ENCODE measurements at regions not wholly inside any gene's neighbourhood (a gene's known extent, or its start where the extent isn't known, plus 50 kb on each side); places are given as distances from the start of the nearest gene placed in this dataset.

DNA sequence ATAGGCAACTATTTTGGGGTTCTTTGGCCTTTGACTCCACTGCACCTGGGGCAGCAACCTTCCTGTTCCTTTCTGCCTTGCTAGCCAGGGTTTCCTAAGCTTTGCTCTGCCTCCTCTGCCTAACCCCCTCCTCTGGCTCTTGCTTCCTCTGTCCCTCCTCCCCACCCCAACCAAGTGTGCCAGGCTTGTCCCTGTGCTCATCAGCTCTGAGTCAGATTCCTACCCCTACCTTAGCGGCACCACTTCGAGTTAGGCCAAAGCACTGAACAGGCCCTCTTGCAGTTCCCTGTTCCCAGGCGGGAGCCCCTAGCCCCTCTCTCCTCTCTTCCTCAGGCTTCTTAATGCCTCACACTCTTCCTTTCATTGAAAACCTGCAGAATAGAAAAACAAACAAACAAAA, 74.8 kb upstream of the HAO2 start:
- intact Hi-C loops (cut with DNase I), result no loop called here
- ATAC-seq (no peak), DNase-seq (no peak)

DNA sequence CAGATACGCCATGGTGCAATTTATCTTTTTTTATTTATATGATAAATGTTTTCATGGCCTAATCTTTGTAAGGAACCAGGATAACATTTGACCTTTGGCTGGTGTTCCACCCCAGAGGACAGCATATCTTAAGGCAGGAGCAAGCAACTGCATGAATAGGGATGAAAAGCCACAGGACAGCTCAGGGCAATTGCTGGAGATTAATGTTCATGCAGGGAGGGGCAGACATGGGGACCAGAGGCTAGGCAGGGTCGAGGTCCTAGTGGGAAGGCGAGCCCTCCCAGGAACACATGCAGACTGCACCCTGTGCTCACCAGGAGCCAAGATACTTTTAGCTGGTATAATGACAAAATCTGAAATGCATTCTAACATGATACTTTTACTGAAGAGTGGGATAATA, 74.4 kb upstream of the HAO2 start:
- intact Hi-C loops (cut with DNase I), result no loop called here
- ATAC-seq, result no peak
- no peak for DNase-seq

DNA sequence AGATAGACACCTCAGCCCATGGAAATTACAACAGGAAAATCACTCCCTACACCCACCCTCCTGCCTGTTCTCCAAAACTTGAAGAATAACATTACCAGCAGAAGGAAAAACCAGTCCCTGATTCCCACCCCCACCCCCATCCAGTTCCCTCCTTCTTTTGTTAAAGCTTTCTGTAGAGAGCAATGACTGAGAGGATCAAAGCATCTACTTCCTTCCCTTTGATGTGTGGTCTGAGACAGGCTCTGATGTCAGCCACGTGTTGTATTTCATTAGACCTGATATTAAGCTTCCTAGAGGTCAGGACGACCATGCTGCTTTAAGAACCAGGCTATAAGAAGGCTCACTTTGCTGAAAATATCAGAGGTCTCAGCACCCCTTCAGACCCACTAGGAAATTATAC, 73.9 kb upstream of the HAO2 start:
- ATAC-seq, result no peak
- intact Hi-C loops (cut with DNase I), result no loop called here
- DNase-seq, result no peak

DNA sequence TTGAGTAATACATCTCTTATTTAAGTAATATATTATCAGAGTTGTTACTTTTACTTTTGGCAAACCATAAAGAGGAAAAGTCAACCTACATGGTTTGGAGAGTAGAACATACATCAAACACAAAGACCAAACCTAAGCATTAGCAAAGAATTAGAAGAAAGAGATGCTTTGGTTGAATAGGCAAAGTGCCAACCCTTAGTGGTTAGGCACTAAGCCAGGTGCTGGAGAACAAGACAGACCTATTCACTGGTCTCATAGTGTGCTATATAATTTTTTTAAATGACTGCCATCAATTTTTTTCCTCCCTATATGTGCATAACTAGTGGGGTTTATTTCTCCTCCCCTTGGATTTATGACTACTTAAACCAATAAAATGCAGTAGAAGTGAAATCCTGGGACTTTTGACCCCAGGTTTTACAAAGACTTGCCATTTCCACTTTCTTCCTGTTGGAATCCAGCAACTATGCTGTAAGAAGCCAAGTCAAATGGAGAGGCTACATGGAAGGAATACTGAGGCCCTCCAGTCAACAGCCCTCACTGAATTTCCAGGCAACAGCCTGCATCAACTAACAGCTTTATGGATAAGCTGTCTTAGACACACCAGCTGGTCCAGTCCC, 69.8 kb upstream of the HAO2 start:
- ATAC-seq, result no peak
- intact Hi-C loops (cut with DNase I), result no loop called here
- DNase-seq, result no peak

DNA sequence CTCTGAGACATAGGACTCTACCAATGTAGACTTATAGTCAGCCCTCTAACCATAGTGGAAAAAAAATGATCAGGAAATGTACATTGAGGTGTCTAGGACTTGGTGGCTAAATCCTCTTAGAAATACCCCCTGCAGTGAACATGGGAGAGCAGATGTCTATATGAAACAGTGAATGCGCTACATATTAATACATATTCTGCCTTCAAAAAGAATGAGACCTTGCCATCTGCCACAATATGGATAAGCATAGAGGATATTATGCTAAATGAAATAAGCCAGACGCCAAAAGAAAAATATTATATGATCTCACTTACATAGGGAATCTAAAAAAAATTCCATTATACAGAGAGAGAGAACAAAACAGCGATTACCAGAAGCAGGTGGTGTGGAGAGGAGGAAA, 66.6 kb upstream of the HAO2 start:
- intact Hi-C loops (cut with DNase I), result no loop called here
- ATAC-seq (no peak), DNase-seq (no peak)

DNA sequence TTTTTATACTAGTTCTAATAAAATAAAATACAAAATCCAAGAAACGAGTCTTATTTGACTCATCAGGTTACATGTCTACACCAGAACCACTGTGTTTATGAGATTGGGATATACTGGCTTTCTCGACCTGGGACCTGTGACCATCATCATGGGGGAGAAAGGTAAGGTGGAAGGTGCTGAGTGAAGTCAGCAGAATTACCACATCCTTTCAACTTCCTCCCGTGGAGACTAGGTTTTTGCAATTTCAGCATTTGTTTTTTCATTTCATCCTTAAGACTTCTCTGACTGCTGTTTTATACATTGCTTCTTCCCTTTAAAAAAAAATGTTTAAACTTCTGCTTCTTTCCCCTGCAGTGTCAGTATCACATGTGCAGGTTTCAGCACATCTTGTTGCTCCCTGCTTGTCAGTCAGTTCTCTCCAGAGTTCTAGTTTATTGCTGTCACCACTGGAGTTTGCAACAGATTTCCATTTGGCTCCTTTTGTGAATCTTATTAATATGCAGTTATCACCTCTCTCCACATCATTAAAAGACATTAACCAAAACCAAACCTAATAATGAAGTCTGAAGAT, 60.4 kb upstream of the HAO2 start:
- DNase-seq (no peak), ATAC-seq (no peak)
- intact Hi-C loops (cut with DNase I), result no loop called here

DNA sequence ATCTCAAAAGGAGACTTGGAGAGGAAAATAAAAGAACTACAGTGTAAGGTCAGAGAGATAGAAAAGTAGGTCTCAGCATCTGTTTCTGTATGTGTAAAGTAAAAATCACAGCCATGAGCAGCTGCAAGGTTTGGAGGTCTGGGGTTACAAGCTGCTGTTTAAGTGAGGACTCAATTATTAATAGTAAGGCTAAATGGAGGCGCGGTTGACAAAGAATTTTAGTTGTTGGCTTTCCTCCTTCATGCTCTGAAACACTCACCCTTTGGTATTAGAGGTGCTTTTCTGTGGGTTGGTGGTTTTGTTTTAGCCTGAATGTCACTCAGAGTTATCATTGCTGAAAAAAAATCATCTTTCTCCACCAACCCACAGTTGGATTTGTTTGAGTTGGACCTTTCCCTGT, 59.8 kb upstream of the HAO2 start:
- ATAC-seq (no peak), DNase-seq (no peak)
- intact Hi-C loops (cut with DNase I), result no loop called here

DNA sequence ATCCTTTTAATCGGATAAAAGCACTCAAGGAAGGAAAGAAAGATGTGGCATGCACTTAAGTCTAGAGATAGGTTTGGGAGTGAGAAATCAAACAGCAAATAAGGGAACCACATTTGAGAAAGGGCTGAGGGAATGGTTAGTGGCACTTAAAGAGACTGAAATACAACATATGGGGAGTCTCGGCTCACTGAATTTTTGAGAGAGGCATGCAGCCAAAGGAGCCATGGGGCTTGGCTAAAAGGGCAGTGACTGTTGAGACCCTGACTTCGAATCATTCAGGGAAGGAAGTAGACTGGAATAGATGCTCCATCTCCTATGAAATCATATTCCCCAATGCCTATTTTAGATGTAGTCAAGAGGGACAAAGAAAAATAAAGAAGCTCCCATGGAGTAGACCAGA, 58.3 kb upstream of the HAO2 start:
- DNase-seq (no peak), ATAC-seq (no peak)
- intact Hi-C loops (cut with DNase I), result no loop called here

DNA sequence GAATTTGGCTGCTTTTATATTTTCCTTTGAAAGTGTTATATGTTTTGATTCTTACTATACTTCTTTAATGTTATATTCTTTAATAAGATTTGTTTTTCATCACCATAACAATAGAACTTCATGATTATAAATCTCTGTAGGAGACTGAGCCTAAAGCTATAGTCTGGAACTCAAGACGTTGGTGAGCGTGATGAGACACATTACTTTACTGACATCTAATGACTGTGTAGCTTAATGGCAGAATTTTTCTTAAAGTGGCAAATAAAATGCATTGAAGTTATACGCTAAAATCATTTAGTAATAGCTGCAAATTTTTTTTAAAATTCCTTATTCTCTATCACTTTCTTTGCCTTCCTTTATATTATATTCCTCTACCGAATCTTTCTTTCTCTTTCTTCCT, 56.1 kb upstream of the HAO2 start:
- ATAC-seq (no peak), DNase-seq (no peak)
- intact Hi-C loops (cut with DNase I), result no loop called here

DNA sequence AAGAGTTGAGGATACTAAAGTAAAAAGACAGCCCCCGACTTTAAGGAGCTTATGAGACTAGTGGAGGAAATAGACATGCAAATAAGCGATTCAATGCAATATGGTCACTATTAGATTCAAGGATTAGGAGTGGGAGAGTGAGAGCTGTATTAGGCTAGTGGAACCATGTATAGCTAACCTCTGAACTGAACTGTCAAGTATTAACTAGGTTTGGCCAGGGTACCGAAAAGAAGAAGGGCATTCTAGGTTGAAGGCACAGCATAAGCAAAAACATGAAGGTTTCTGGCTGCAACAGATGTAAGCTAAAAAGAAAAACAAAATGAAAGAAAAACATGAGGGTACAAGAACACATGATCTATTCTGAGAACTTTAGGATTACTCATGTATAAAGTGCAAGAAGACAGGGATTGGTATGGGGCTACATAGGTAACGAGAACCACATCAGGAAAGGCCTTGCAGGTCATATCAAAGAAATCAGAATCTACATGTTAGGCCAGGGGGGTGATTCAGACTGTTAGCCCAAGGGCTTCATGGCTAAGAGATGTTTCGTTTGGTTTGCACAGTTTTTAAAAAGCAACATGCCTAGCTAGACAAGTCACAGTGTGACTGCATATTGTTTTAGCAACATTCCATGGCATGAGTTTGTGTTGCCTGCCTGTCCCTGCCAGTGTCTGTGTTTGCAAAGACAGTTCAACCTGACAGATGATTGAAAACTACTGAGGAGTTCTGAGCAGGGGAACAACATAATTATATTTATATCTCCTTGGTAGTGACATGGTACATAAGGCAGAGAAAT, 54.4 kb upstream of the HAO2 start:
- DNase-seq (no peak), ATAC-seq (no peak)
- intact Hi-C loops (cut with DNase I), result no loop called here

DNA sequence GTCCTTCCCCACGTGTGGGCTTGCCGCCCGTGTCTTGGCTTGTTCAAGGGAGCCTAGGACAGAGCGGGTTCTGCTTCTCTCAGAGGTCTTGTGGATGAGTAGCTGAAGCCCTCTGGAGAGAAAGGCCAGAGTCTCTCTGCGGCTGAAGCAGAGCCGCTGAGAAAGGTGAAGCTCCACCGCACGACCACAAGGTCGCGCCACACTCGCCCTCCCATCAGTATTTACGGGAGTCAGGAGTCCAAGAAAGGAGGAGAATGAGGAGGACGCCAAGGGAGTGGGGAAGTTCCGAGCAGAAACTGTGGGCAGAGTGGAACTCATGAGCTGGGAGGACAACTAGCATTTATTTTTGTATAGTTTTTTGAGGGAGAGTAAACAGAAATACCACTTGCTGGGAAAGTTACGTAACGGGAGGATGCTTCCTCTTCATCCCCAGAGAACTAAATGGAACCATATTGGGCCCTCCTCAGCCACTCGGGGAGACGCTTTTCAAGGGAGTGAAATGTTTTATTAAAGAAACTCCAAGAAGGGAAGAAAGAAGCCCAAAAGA, 51.6 kb upstream of the HAO2 start:
- DNase-seq (no peak), ATAC-seq (no peak)
- intact Hi-C loops (cut with DNase I), result no loop called here

DNA sequence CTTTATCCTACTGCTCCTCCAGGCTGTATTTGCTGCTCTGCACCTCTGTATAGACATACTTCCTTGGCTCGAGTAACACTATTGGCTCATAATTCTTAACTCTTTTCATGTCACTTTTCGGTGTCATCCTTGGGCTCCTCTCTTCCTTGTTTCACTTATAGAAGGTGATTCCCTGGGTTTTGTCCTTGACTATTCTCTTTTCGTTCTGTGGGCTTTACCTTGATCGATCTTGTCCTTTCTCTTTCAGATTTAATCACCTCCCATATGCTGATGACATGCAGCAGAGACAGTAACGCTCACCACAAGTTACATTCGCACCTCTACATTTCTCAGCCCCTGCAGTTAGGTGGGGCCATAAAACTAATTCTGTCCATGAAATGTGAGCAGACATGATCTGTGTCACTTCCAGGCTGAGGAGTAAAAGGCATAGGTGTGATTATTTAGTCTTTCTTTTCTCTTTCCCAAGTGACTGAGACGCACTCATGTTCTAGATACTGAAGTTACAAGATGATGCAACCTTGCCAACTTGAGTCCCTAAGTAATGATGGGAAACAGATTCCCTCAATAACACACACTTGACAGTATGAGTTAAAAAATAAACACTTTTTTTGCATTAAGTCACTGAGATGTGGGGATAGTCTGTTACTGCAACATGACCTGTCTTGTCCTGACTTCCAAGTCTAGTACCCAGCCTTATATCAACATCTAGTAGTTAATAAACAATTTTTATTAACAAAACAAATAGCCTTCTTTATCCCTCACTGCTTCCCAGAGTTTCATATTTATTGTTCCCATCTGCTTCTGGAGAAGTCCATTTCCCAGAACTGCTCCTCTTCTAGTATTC, 49.9 kb upstream of the HAO2 start:
- DNase-seq (no peak), ATAC-seq (no peak)
- intact Hi-C loops (cut with DNase I), result no loop called here

Measured in left cardiac atrium (tissue), 4 donors.